ENCODE measurements at regions not wholly inside any gene's neighbourhood (a gene's known extent, or its start where the extent isn't known, plus 50 kb on each side); places are given as distances from the start of the nearest gene placed in this dataset.

GRCh38 chr9:119986713-119987112 lies 593.3 kb downstream of the CDK5RAP2 start:
- Histone ChIP-seq H3K9me3 (ENCODE audit: control insufficient read depth, insufficient read depth, low read depth, low read length) (no peaks in the 10 kb centered on the region), H3K4me3 (ENCODE audit: low read depth, low read length) (no peak overlapping the region), H3K4me1 (ENCODE audit: control insufficient read depth, insufficient read depth, low read length) (no peaks in the 10 kb centered on the region), H3K36me3 (ENCODE audit: control insufficient read depth in 2 of 2, insufficient read depth in 1 of 2, low read length in 2 of 2) (no peaks in the 10 kb centered on the region), H3K27ac (ENCODE audit: extremely low read depth, low read depth, low read length) (no peak overlapping the region)
- ChIA-PET POLR2A (no interaction called here), CTCF (no interaction called here)
- TF ChIP-seq ZNF132 (tag by site-specific recombination; IDR thresholded peaks at IDR 0.05; ENCODE audit: borderline replicate concordance) (no peak), ZNF692 (tag by site-specific recombination; IDR thresholded peaks at IDR 0.05) (no peak), ZNF416 (tag by site-specific recombination; IDR thresholded peaks at IDR 0.05) (no peak), GFI1B (tag by site-specific recombination; IDR thresholded peaks at IDR 0.05) (no peak), TSHZ1 (tag by site-specific recombination; IDR thresholded peaks at IDR 0.05; ENCODE audit: borderline replicate concordance) (no peak), ZNF830 (tag by site-specific recombination; IDR thresholded peaks at IDR 0.05; ENCODE audit: low read depth) (no peak), ZSCAN18 (tag by site-specific recombination; IDR thresholded peaks at IDR 0.05) (no peak), HOXA7 (CRISPR knock-in tag; IDR thresholded peaks at IDR 0.05; ENCODE audit: borderline replicate concordance) (no peak)

DNA sequence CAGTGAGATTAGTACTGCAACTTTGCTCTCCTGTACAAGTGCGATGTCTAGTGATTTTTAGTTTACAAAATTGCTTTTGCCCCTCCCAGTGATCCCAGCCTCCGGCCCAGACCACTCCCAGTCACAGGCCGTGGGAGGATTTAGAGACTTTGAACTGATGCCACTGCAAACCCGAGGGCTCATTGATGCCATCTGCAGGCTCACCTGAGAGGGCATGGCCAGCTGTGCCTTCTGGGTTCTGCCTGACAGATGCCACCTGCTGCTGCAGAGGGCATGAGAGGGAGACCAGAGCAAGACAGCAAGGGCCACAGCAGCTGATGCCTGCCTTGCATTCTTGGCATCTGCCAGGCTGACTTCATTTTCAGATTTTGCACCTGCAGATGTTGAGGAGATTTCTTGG lies 593.8 kb downstream of the CDK5RAP2 start:
- POLR2A ChIA-PET = no interaction called here
- CTCF ChIA-PET = no interaction called here
- TF ChIP-seq ZBTB1 (tag by site-specific recombination; IDR thresholded peaks at IDR 0.05) (no peak), ZNF549 (tag by site-specific recombination; IDR thresholded peaks at IDR 0.05) (no peak), ZNF529 (tag by site-specific recombination; IDR thresholded peaks at IDR 0.05; ENCODE audit: insufficient replicate concordance) (no peak), ZNF768 (tag by site-specific recombination; IDR thresholded peaks at IDR 0.05) (no peak), PRDM10 (tag by site-specific recombination; IDR thresholded peaks at IDR 0.05) (no peak), ZNF664 (tag by site-specific recombination; IDR thresholded peaks at IDR 0.05) (no peak), ZNF776 (tag by site-specific recombination; IDR thresholded peaks at IDR 0.05; ENCODE audit: borderline replicate concordance) (no peak), ZNF596 (tag by site-specific recombination; IDR thresholded peaks at IDR 0.05) (no peak), ZNF677 (tag by site-specific recombination; IDR thresholded peaks at IDR 0.05) (no peak), PRDM1 (tag by site-specific recombination; IDR thresholded peaks at IDR 0.05) (no peak), ZNF391 (tag by site-specific recombination; IDR thresholded peaks at IDR 0.05; ENCODE audit: borderline replicate concordance, low read depth) (no peak), ZNF19 (tag by site-specific recombination; IDR thresholded peaks at IDR 0.05; ENCODE audit: low read depth) (no peak)
- TF ChIP-seq, protein P1, sequence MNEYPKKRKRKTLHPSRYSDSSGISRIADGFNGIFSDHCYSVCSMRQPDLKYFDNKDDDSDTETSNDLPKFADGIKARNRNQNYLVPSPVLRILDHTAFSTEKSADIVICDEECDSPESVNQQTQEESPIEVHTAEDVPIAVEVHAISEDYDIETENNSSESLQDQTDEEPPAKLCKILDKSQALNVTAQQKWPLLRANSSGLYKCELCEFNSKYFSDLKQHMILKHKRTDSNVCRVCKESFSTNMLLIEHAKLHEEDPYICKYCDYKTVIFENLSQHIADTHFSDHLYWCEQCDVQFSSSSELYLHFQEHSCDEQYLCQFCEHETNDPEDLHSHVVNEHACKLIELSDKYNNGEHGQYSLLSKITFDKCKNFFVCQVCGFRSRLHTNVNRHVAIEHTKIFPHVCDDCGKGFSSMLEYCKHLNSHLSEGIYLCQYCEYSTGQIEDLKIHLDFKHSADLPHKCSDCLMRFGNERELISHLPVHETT (tag by site-specific recombination; IDR thresholded peaks at IDR 0.05) = no peak
- TF ChIP-seq, protein P2, sequence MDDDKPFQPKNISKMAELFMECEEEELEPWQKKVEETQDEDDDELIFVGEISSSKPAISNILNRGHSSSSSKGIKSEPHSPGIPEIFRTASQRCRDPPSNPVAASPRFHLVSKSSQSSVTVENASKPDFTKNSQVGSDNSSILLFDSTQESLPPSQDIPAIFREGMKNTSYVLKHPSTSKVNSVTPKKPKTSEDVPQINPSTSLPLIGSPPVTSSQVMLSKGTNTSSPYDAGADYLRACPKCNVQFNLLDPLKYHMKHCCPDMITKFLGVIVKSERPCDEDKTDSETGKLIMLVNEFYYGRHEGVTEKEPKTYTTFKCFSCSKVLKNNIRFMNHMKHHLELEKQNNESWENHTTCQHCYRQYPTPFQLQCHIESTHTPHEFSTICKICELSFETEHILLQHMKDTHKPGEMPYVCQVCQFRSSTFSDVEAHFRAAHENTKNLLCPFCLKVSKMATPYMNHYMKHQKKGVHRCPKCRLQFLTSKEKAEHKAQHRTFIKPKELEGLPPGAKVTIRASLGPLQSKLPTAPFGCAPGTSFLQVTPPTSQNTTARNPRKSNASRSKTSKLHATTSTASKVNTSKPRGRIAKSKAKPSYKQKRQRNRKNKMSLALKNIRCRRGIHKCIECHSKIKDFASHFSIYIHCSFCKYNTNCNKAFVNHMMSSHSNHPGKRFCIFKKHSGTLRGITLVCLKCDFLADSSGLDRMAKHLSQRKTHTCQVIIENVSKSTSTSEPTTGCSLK (tag by site-specific recombination; IDR thresholded peaks at IDR 0.05) = no peak

More for the DNA sequence above, 593.8 kb downstream of the CDK5RAP2 start:
- Histone ChIP-seq H3K9me3 (ENCODE audit: control insufficient read depth, insufficient read depth, low read depth, low read length) (no peaks in the 10 kb centered on the region), H3K36me3 (ENCODE audit: control insufficient read depth in 2 of 2, insufficient read depth in 1 of 2, low read length in 2 of 2) (no peaks in the 10 kb centered on the region), H3K4me3 (ENCODE audit: low read depth, low read length) (no peak overlapping the region), H3K27ac (ENCODE audit: extremely low read depth, low read depth, low read length) (no peak overlapping the region), H3K4me1 (ENCODE audit: control insufficient read depth, insufficient read depth, low read length) (no peaks in the 10 kb centered on the region)

Measured in HEK293 (cell line).